Kidney epithelial cell (primary cell): ENCODE measurements at regions not wholly inside any gene's neighbourhood (a gene's known extent, or its start where the extent isn't known, plus 50 kb on each side); places are given as distances from the start of the nearest gene placed in this dataset.

Source experiments
- DNase-seq: peaks from one replicate; pipeline ENCODE4 v3.0.0-alpha.2; 2010; ENCODE audit warnings: low read depth
- H3K27me3 ChIP-seq: 2 replicates; pipeline ENCODE4 v1.6.0; 2011; ENCODE audit warnings: low read length; ENCODE audit not compliant: control insufficient read depth, insufficient read depth
- H3K36me3 ChIP-seq: 2 replicates; pipeline ENCODE4 v1.5.1; 2011; ENCODE audit warnings: low read length; ENCODE audit not compliant: control insufficient read depth, insufficient read depth
- H3K4me3 ChIP-seq: 2 replicates; pipeline ENCODE4 v1.5.1; 2011; ENCODE audit warnings: low read depth, mild to moderate bottlenecking, control low read depth, low read length
- CTCF ChIP-seq: IDR thresholded peaks from 2 replicates; pipeline ENCODE4 v1.5.1; 2011; ENCODE audit warnings: mild to moderate bottlenecking, moderate library complexity, low read length, control low read depth, inconsistent platforms; ENCODE audit not compliant: insufficient read depth, poor library complexity, severe bottlenecking

DNA sequence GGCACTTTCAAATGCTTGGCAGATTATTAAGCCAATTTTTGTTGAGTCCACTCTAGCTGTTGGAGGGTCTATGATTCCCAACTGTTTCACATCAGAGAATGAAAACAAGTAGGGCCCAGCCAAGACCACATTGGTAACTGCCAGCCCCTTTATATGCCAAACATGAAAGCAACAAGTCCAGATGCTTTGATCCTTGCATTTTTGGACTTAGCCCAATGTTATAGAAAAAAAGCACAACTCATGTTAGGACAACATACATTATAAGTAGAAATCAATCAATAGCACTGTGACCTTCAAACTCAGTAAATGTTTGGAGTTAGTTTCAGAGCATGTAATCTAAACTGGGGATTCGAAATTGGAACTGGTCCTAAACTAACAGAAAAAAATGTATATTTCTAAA is 674.7 kb downstream of the MECOM start:
- Histone ChIP-seq H3K36me3 (no peaks in the 10 kb centered on the region), H3K27me3 (no peaks in the 10 kb centered on the region), H3K4me3 (no peak overlapping the region)
- no peak for TF ChIP-seq CTCF
- DNase-seq, result no peak

DNA sequence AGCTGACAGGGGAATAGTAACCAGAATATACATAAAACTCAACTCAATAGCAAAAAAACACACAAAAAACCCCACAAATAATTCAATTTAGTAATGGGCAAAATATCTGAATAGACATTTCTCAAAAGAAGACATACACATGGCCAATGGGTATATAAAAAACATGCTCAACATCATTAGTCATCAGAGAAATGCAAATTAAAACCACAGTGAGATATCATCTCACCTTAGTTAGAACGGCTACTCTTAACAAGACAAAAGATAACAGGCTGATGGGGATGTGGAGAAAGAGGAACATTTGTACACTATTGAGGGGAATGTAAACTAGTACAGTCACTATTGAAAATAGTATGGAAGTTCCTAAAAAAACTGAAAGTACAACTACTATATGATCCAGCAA is 678.6 kb downstream of the MECOM start:
- no peaks in the 10 kb centered on the region for H3K27me3 ChIP-seq
- no peak overlapping the region for H3K4me3 ChIP-seq
- TF ChIP-seq CTCF, result no peak
- DNase-seq, result no peak
- no peaks in the 10 kb centered on the region for H3K36me3 ChIP-seq

DNA sequence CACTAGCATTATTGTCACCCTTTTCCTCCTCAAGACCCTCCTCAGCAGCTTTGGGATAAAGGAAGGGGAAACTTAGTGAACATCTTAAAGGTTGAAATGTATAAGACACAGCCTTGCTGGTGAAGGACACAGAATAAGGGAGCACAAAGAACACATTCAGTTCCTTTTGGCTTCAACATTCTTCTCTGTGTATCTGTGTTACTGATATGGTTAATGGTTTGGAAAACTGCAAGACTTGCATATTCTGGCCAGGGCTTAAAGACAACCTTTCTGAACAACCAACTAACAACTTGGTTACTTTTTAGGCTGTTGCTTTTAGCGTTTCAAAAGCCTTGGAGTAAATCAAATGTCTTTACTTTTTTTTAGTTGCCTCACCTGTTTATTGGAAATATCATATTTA is 680.5 kb downstream of the MECOM start:
- TF ChIP-seq CTCF, result no peak
- Histone ChIP-seq H3K27me3 (no peaks in the 10 kb centered on the region), H3K36me3 (no peaks in the 10 kb centered on the region), H3K4me3 (no peak overlapping the region)
- DNase-seq, result no peak

- DNase-seq, result no peak
- no peaks in the 10 kb centered on the region for H3K36me3 ChIP-seq
- no peak overlapping the region for H3K4me3 ChIP-seq
- no peaks in the 10 kb centered on the region for H3K27me3 ChIP-seq
- no peak for TF ChIP-seq CTCF
Measured at GRCh38 chr3:168981396-168981795, 682.1 kb downstream of the MECOM start.

- TF ChIP-seq CTCF, result no peak
- no peak for DNase-seq
Measured at GRCh38 chr3:168977716-168978374, 685.7 kb downstream of the MECOM start.

GRCh38 chr3:168976969-168977368 is 686.5 kb downstream of the MECOM start:
- Histone ChIP-seq H3K27me3 (no peaks in the 10 kb centered on the region), H3K4me3 (no peak overlapping the region), H3K36me3 (no peaks in the 10 kb centered on the region)
- no peak for DNase-seq
- no peak for TF ChIP-seq CTCF

More at GRCh38 chr3:168977716-168978374, 685.7 kb downstream of the MECOM start:
- Histone ChIP-seq H3K36me3 (no peaks in the 10 kb centered on the region), H3K27me3 (no peaks in the 10 kb centered on the region), H3K4me3 (no peak overlapping the region)
